H1 (cell line): ENCODE measurements at regions not wholly inside any gene's neighbourhood (a gene's known extent, or its start where the extent isn't known, plus 50 kb on each side); places are given as distances from the start of the nearest gene placed in this dataset.

Experiments used
- CTCF ChIA-PET: fragments of 300-600 bp; sonication (Branson Sonifier 250); formaldehyde crosslinking; loops from one replicate; lab custom pipeline; 2021; ENCODE audit not compliant: partially characterized antibody; lab: Charles Lee
- POLR2A ChIA-PET: fragments of 300-600 bp; sonication (Branson Sonifier 250); formaldehyde crosslinking; loops from one replicate; lab custom pipeline; 2021; ENCODE audit warnings: inconsistent platforms; ENCODE audit not compliant: partially characterized antibody; lab: Charles Lee
- DNase-seq, 2 experiments: peaks; one replicate each; pipeline versions ENCODE4 v3.0.0 to v3.0.0-alpha.2; 2010 to 2022; ENCODE audit warnings: low spot score in 2 of 2, low read depth in 1 of 2, mixed read lengths in 1 of 2
- FAIRE-seq: peaks from 2 replicates; lab custom pipeline; 2011; peaks lifted over from hg19 to GRCh38; lab: Jason Lieb, UNC
- H2AFZ ChIP-seq: 2 replicates; pipeline ENCODE4 v1.8.1; 2012; ENCODE audit warnings: low read length, inconsistent platforms
- H2AK5ac ChIP-seq: 2 replicates; pipeline ENCODE4 v1.6.1; 2013; ENCODE audit warnings: low read depth, low read length
- H2BK120ac ChIP-seq: replicated peaks from 2 replicates; pipeline ENCODE3; 2013; ENCODE audit warnings: low read depth, low read length, inconsistent platforms
- H2BK12ac ChIP-seq: 2 replicates; pipeline ENCODE4 v1.6.1; 2013; ENCODE audit warnings: low read depth, low read length
- H2BK15ac ChIP-seq: 2 replicates; pipeline ENCODE4 v1.6.1; 2013; ENCODE audit warnings: low read length
- H2BK20ac ChIP-seq: 2 replicates; pipeline ENCODE4 v1.6.1; 2013; ENCODE audit warnings: low read length
- H2BK5ac ChIP-seq: 2 replicates; pipeline ENCODE4 v1.6.1; 2013; ENCODE audit warnings: low read depth, low read length
- H3K14ac ChIP-seq: 2 replicates; pipeline ENCODE4 v1.6.1; 2013; ENCODE audit warnings: inconsistent platforms; ENCODE audit not compliant: insufficient read length
- H3K18ac ChIP-seq: 2 replicates; pipeline ENCODE4 v1.6.1; 2013; ENCODE audit warnings: low read length; ENCODE audit errors: extremely low read depth
- H3K23ac ChIP-seq: 2 replicates; pipeline ENCODE4 v1.6.1; 2013; ENCODE audit warnings: inconsistent platforms; ENCODE audit not compliant: insufficient read length
- H3K23me2 ChIP-seq: 2 replicates; pipeline ENCODE4 v1.6.1; 2013; ENCODE audit warnings: low read depth, low read length
- H3K27ac ChIP-seq: 2 replicates; pipeline ENCODE4 v1.6.1; 2011; ENCODE audit warnings: low read depth, low read length, inconsistent platforms
- H3K27me3 ChIP-seq, 4 experiments: replicated peaks in 1 of 4; 1 replicate in 1 of 4; 2 replicates in 3 of 4; pipeline versions ENCODE4 v1.6.1 to v1.8.1; 2011 to 2013; ENCODE audit warnings: low read length in 3 of 4, mild to moderate bottlenecking in 3 of 4, inconsistent platforms in 2 of 4, mixed read lengths in 2 of 4, moderate library complexity in 1 of 4; ENCODE audit not compliant: control insufficient read depth in 3 of 4, insufficient read depth in 3 of 4; ENCODE audit errors: extremely low read depth in 1 of 4
- H3K36me3 ChIP-seq, 4 experiments: 2 replicates each; pipeline versions ENCODE4 v1.6.1 to v1.8.1; 2011 to 2013; ENCODE audit warnings: mild to moderate bottlenecking in 4 of 4, low read length in 3 of 4, moderate library complexity in 2 of 4, control low read depth in 1 of 4, inconsistent platforms in 1 of 4; ENCODE audit not compliant: insufficient read depth in 4 of 4, control insufficient read depth in 2 of 4
- H3K4ac ChIP-seq: replicated peaks from 2 replicates; pipeline ENCODE3; 2013; ENCODE audit warnings: low read length, low read depth, mixed read lengths, inconsistent platforms; ENCODE audit not compliant: insufficient read length
- H3K4me1 ChIP-seq, 4 experiments: replicated peaks in 1 of 4; 1 replicate in 1 of 4; 2 replicates in 3 of 4; pipeline versions ENCODE4 v1.6.1 to v1.8.1; 2011 to 2013; ENCODE audit warnings: low read length in 3 of 4, inconsistent platforms in 2 of 4, mixed read lengths in 1 of 4; ENCODE audit not compliant: insufficient read depth in 4 of 4, control insufficient read depth in 3 of 4
- H3K4me2 ChIP-seq, 2 experiments: 2 replicates each; pipeline versions ENCODE4 v1.6.1 to v1.8.1; 2011 to 2013; ENCODE audit warnings: low read depth in 2 of 2, low read length in 2 of 2, control low read depth in 1 of 2, inconsistent platforms in 1 of 2, mild to moderate bottlenecking in 1 of 2; ENCODE audit not compliant: insufficient read depth in 1 of 2
- H3K4me3 ChIP-seq, 4 experiments: fragments of 200-600, 300-600 bp in 1 of 4; sonication (generic), shearing (Covaris generic), sonication (Bioruptor Twin) in 1 of 4; 2 replicates each; pipeline versions ENCODE4 v1.5.1 to v1.8.1; 2011 to 2016; ENCODE audit warnings: low read length in 4 of 4, low read depth in 3 of 4, control low read depth in 2 of 4, inconsistent platforms in 2 of 4, mild to moderate bottlenecking in 2 of 4, mixed read lengths in 1 of 4, moderate library complexity in 1 of 4; ENCODE audit not compliant: insufficient read depth in 2 of 4; ENCODE audit errors: extremely low read depth in 1 of 4
- H3K56ac ChIP-seq: replicated peaks from 2 replicates; pipeline ENCODE3; 2013; ENCODE audit warnings: low read depth, mild to moderate bottlenecking, mixed read lengths, low read length, inconsistent platforms; ENCODE audit not compliant: insufficient read length
- H3K79me1 ChIP-seq: 2 replicates; pipeline ENCODE4 v1.6.1; 2013; ENCODE audit warnings: low read depth, low read length, control low read depth
- H3K79me2 ChIP-seq, 2 experiments: 2 replicates each; pipeline versions ENCODE4 v1.6.1 to v1.8.1; 2012 to 2013; ENCODE audit warnings: low read length in 2 of 2, mild to moderate bottlenecking in 2 of 2, inconsistent platforms in 1 of 2; ENCODE audit not compliant: insufficient read depth in 2 of 2, control insufficient read depth in 1 of 2
- H3K9ac ChIP-seq, 4 experiments: replicated peaks in 1 of 4; 1 replicate in 1 of 4; 2 replicates in 3 of 4; pipeline versions ENCODE4 v1.6.1 to v1.8.1; 2011 to 2013; ENCODE audit warnings: low read depth in 3 of 4, low read length in 3 of 4, control low read depth in 2 of 4, mild to moderate bottlenecking in 2 of 4, moderate library complexity in 2 of 4, inconsistent platforms in 1 of 4; ENCODE audit errors: extremely low read depth in 1 of 4
- H3K9me3 ChIP-seq, 2 experiments: 2 replicates each; pipeline versions ENCODE4 v1.6.1 to v1.8.1; 2012 to 2013; ENCODE audit warnings: mild to moderate bottlenecking in 2 of 2, moderate library complexity in 2 of 2, control low read depth in 1 of 2, inconsistent platforms in 1 of 2, low read depth in 1 of 2, low read length in 1 of 2, mixed read lengths in 1 of 2; ENCODE audit not compliant: insufficient read depth in 2 of 2
- H4K20me1 ChIP-seq, 2 experiments: replicated peaks in 1 of 2; 2 replicates each; pipeline versions ENCODE3 to v1.8.1; 2011 to 2013; ENCODE audit warnings: inconsistent platforms in 2 of 2, low read length in 2 of 2, mild to moderate bottlenecking in 1 of 2; ENCODE audit not compliant: insufficient read depth in 2 of 2, control insufficient read depth in 1 of 2
- H4K5ac ChIP-seq: 2 replicates; pipeline ENCODE4 v1.6.1; 2013; ENCODE audit warnings: low read length, low read depth, mixed read lengths, inconsistent platforms; ENCODE audit not compliant: insufficient read length
- H4K8ac ChIP-seq: 2 replicates; pipeline ENCODE4 v1.8.0; 2013; ENCODE audit warnings: mild to moderate bottlenecking, moderate library complexity, low read length, inconsistent platforms; ENCODE audit not compliant: insufficient read depth; ENCODE audit errors: extremely low read depth
- H4K91ac ChIP-seq: replicated peaks from 2 replicates; pipeline ENCODE3; 2013; ENCODE audit warnings: low read length, mixed read lengths, inconsistent platforms; ENCODE audit not compliant: insufficient read length
- RAD21 ChIP-seq, 2 experiments: IDR thresholded peaks in 1 of 2; conservative IDR thresholded peaks in 1 of 2; 2 replicates each; pipeline ENCODE4 v1.6.1; 2011; ENCODE audit warnings: low read depth in 2 of 2, low read length in 2 of 2, improper control_type of control experiment in 1 of 2, inconsistent platforms in 1 of 2, mild to moderate bottlenecking in 1 of 2, moderate library complexity in 1 of 2
- SIRT6 ChIP-seq: IDR thresholded peaks from one replicate; pipeline ENCODE4 v1.7.1; 2012; ENCODE audit warnings: low read length, inconsistent platforms
- SRF ChIP-seq: IDR thresholded peaks from 2 replicates; pipeline ENCODE4 v1.6.1; 2011; ENCODE audit warnings: mild to moderate bottlenecking, low read depth, low read length, moderate library complexity
- WGBS, 2 experiments: shearing (Covaris generic) in 1 of 2; methylation state at CpG; one replicate each; pipeline versions ENCODE4 v1.1.6 to v1.1.7; 2013 to 2015; ENCODE audit warnings: low lambda C conversion rate in 2 of 2, mixed read lengths in 2 of 2, inconsistent platforms in 1 of 2, low coverage in 1 of 2, missing lambda C conversion rate in 1 of 2; ENCODE audit not compliant: insufficient replicate concordance in 2 of 2, insufficient coverage in 1 of 2, insufficient read length in 1 of 2; ENCODE audit errors: extremely low coverage in 1 of 2, missing lambda C conversion rate in 1 of 2; 5-methylcytosine and 5-hydroxymethylcytosine counted together

GRCh38 chr4:131978120-131978519, 1171.0 kb upstream of the PCDH10 start:
- Histone ChIP-seq H3K23ac (no peak overlapping the region), H3K79me2 (no peaks in the 10 kb centered on the region), H4K8ac (no peak overlapping the region), H2AK5ac (no peak overlapping the region), H3K27ac (no peak overlapping the region), H3K14ac (no peak overlapping the region), H2BK20ac (no peak overlapping the region), H3K79me1 (no peaks in the 10 kb centered on the region), H3K4me3 (no peak overlapping the region), H4K20me1 (no peaks in the 10 kb centered on the region), H2BK120ac (no peak overlapping the region), H3K9me3 (peaks cover 11 to 42% of the 10 kb centered on the region in 2 experiments; a peak in 3 of 4 replicates), H3K56ac (no peak overlapping the region), H3K27me3 (no peaks in the 10 kb centered on the region), H3K23me2 (no peaks in the 10 kb centered on the region), H3K36me3 (no peaks in the 10 kb centered on the region; a peak in 1 of 8 replicates), H3K9ac (no peak overlapping the region), H3K4me2 (no peak overlapping the region), H3K4me1 (no peaks in the 10 kb centered on the region), H4K5ac (no peak overlapping the region), H2BK12ac (no peak overlapping the region), H4K91ac (no peak overlapping the region), H2BK5ac (no peak overlapping the region), H2AFZ (no peak overlapping the region), H2BK15ac (no peak overlapping the region), H3K18ac (no peak overlapping the region), H3K4ac (no peak overlapping the region)
- ChIA-PET POLR2A (no interaction called here), CTCF (no interaction called here)
- FAIRE-seq = no peak
- WGBS, 2 experiments = 97% methylated on average over 16 of the region's 18 CpGs; no CpG with 5 or more reads in 1 of the 2 experiments
- no peak for DNase-seq
- no peak for TF ChIP-seq SRF
- no peak for TF ChIP-seq SIRT6
- no peak for TF ChIP-seq RAD21 (IDR thresholded peaks at IDR 0.05 in 1 of 2, conservative IDR thresholded peaks at IDR 0.05 in 1 of 2; ENCODE audit: low read depth in 2 of 2, low read length in 2 of 2)
